ENCODE measurements at regions not wholly inside any gene's neighbourhood (a gene's known extent, or its start where the extent isn't known, plus 50 kb on each side); places are given as distances from the start of the nearest gene placed in this dataset.

GRCh38 chr11:21968702-21969101 is 224.2 kb upstream of the ANO5 start:
- TF ChIP-seq CTCF (conservative IDR thresholded peaks at IDR 0.05; ENCODE audit: low read depth, low read length), result no peak
- no peak for DNase-seq (ENCODE audit: low read depth)
- no peak overlapping the region for H3K4me3 ChIP-seq (ENCODE audit: low read depth, low read length)

DNA sequence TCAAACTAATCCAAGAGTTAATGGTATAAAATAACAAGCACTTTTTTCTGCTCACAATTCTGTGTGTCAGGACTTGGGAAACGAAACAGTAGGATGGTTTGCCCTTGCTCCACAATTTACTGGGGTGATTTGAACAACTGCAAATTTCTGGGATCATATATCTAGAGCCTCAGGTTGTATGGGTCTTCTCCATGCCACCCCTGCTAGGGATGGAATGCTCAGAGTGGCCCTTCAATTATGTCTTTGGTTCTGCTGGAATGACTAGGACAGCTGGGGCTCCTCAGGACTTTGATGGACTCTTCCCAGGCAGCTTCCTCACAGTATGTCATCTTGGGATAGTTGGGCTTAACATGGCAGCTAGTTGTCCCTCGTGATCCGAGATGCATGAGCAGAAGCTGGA is 223.0 kb upstream of the ANO5 start:
- DNase-seq (ENCODE audit: low read depth), result no peak
- no peak for TF ChIP-seq CTCF (conservative IDR thresholded peaks at IDR 0.05; ENCODE audit: low read depth, low read length)
- H3K4me3 ChIP-seq (ENCODE audit: low read depth, low read length), result no peak overlapping the region

- TF ChIP-seq CTCF (conservative IDR thresholded peaks at IDR 0.05; ENCODE audit: low read depth, low read length), result no peak
- no peak for DNase-seq (ENCODE audit: low read depth)
- no peak overlapping the region for H3K4me3 ChIP-seq (ENCODE audit: low read depth, low read length)
Measured at GRCh38 chr11:21975242-21975641, 217.6 kb upstream of the ANO5 start.

DNA sequence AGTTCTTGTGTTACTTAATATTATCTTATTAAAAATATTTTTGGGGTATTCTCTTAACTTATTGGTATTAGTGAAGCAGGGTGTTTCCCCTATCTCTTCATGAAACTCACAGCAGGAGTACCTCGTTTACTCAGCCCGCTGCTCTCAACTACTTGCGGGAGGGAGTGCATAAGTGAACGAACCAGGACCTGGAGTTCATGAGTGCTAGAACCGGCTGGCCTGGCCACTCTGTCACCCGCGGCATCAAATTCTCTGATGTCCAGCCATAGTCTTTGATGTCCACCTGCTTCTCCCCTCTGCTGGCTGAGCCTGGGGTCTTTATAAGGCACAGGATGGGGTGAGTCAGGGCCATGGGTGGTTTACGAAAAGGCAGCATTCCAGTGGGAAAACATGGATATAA is 216.7 kb upstream of the ANO5 start:
- no peak for DNase-seq (ENCODE audit: low read depth)
- TF ChIP-seq CTCF (conservative IDR thresholded peaks at IDR 0.05; ENCODE audit: low read depth, low read length), result no peak
- H3K4me3 ChIP-seq (ENCODE audit: low read depth, low read length), result no peak overlapping the region

- DNase-seq (ENCODE audit: low read depth), result no peak
- TF ChIP-seq CTCF (conservative IDR thresholded peaks at IDR 0.05; ENCODE audit: low read depth, low read length), result no peak
- no peak overlapping the region for H3K4me3 ChIP-seq (ENCODE audit: low read depth, low read length)
Measured at GRCh38 chr11:21983431-21983830, 209.5 kb upstream of the ANO5 start.

DNA sequence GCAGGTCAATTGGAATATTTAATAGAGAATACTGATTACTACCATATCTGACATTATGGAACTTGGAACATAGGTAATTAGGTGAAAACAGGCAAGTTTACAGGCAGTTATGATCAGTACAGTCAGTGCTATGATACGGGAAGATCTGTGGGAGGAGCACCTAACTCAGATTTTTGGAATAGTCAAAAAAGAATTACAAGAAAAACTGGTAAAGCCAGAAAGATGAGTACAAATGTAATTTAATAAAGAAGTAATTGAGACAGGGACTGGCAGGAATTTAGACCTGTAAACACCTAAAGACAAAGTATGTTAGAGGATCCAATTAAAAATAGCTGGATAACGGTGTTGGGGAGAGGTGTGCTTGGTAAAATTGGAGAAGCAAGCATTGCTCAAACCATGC is 206.5 kb upstream of the ANO5 start:
- TF ChIP-seq CTCF (conservative IDR thresholded peaks at IDR 0.05; ENCODE audit: low read depth, low read length), result no peak
- no peak overlapping the region for H3K4me3 ChIP-seq (ENCODE audit: low read depth, low read length)
- no peak for DNase-seq (ENCODE audit: low read depth)

DNA sequence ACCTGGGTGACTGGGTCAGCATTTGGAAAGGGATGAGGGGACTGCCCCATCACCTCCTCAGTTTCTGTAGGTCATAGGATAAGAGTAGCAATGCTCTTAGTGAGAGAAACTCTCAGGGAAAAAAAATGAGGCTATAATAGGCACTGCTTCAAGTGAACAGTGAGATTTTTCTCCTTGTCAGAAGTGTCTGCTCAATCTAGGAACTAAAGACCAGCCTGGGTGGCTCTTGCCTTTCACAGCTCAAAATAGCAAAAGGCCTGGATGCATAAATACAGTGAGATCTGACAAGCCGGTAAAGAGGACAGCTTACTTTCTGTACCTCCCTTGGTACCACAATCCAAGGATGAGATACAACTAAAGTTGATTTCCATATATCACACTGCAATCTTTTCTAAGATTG is 205.6 kb upstream of the ANO5 start:
- DNase-seq (ENCODE audit: low read depth), result no peak
- H3K4me3 ChIP-seq (ENCODE audit: low read depth, low read length), result no peak overlapping the region
- no peak for TF ChIP-seq CTCF (conservative IDR thresholded peaks at IDR 0.05; ENCODE audit: low read depth, low read length)

Measured in epithelial cell of proximal tubule (primary cell).